ENCODE measurements at regions not wholly inside any gene's neighbourhood (a gene's known extent, or its start where the extent isn't known, plus 50 kb on each side); places are given as distances from the start of the nearest gene placed in this dataset.

DNA sequence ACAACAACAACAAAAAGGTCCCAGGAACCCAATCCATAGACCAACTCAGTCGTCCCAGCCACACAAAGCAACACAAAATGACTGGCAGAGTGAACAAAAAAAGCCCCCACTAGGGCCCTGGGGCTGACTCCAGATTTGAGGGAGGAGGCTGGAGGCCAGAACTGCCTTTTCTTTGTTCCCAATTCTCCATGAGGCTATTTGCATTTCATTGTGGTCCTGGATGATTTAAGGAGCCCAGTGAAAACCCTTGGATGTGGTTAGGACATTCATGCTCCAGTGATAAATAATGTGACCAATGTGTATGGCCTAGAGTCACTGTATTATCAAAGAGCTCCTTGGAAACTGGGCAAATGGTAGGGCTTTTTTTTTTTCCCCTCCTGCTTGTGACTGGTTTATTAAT is 192.9 kb downstream of the NUAK1 start:
- TF ChIP-seq, protein P1, sequence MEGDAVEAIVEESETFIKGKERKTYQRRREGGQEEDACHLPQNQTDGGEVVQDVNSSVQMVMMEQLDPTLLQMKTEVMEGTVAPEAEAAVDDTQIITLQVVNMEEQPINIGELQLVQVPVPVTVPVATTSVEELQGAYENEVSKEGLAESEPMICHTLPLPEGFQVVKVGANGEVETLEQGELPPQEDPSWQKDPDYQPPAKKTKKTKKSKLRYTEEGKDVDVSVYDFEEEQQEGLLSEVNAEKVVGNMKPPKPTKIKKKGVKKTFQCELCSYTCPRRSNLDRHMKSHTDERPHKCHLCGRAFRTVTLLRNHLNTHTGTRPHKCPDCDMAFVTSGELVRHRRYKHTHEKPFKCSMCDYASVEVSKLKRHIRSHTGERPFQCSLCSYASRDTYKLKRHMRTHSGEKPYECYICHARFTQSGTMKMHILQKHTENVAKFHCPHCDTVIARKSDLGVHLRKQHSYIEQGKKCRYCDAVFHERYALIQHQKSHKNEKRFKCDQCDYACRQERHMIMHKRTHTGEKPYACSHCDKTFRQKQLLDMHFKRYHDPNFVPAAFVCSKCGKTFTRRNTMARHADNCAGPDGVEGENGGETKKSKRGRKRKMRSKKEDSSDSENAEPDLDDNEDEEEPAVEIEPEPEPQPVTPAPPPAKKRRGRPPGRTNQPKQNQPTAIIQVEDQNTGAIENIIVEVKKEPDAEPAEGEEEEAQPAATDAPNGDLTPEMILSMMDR (conservative IDR thresholded peaks at IDR 0.05; ENCODE audit: low read depth, low read length) = no peak
- H3K4me3 ChIP-seq (ENCODE audit: low read depth, low read length) = no peak overlapping the region
- no peak for DNase-seq (ENCODE audit: low read depth)

DNA sequence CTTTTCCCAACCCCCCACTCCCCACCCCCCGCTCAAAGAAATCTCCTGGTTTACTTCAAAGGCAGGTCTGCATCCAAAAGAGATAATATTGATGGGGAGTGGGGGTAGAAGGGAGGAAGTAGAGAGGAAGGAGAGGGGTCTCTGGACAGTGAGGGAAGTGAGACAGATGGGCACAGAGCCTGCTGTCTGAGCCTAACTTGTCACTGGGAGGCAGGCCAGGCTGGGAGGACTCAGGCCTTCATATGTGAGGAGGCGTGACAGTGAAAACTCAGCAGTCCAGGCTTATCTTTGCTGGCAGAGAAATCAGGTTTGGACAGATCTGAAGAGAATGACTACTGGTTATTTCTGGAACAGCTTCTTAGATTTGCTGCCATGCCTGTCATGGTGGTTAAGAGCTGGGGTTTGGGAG is 192.3 kb downstream of the NUAK1 start:
- DNase-seq (ENCODE audit: low read depth) = no peak
- no peak overlapping the region for H3K4me3 ChIP-seq (ENCODE audit: low read depth, low read length)
- TF ChIP-seq, protein P1 (conservative IDR thresholded peaks at IDR 0.05; ENCODE audit: low read depth, low read length) = no peak

DNA sequence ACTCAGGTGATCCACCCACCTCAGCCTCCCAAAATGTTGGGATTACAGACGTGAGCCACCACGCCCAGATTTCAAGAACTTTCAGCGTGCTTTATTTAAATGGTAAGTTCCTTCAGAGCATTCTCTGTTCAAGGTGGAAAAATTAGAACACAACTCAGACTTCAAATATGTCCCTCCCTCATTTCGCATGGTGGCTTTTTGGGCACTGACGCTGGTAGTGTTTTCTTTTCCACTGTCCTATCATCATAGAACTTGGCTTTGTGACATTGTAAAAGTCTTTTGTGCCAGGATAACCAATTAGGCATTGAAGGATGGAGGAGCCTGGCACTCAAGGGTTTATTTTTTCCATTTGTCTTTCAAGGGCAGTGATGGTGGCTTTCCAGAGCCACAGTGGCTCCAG is 190.8 kb downstream of the NUAK1 start:
- TF ChIP-seq, protein P1 (conservative IDR thresholded peaks at IDR 0.05; ENCODE audit: low read depth, low read length) = no peak
- no peak overlapping the region for H3K4me3 ChIP-seq (ENCODE audit: low read depth, low read length)
- no peak for DNase-seq (ENCODE audit: low read depth)

DNA sequence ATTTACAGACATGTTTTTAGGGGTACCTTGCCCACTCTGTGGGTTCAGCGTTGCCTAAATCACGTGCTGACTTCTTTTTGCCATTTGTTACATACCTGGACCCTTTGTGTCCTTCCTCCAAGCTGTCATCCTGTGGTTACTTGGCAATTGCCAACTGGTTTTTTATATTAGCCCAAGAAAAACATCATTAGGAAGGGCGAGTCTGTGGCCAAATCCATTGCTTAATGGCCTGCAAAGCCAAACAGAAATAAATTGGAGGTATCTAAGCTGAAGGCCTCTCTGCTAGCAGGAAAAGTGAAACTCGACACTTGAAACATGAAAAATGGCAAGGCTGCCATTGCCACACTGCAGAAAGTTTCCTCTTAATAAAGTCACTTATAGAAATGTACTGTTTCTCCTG is 190.4 kb downstream of the NUAK1 start:
- TF ChIP-seq, protein P1 (conservative IDR thresholded peaks at IDR 0.05; ENCODE audit: low read depth, low read length) = no peak
- no peak for DNase-seq (ENCODE audit: low read depth)
- H3K4me3 ChIP-seq (ENCODE audit: low read depth, low read length) = no peak overlapping the region

DNA sequence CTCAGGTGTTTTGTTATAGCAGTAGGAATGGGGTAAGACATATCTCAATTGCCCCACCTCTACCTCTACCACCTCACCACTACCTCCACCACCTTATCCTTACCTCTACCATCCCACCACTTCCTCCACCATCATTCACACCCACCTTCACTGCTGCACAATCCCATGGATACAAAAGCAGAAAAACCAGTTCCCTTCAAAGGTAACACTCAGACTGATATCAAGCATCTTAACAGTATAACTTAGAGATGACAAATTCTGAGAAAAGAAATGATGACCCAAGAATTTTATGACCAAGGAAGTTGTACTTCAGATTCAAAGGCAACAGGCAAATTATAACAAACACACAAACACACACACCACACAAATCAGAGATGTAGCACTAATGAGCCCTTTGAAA is 189.4 kb downstream of the NUAK1 start:
- no peak for DNase-seq (ENCODE audit: low read depth)
- TF ChIP-seq, protein P1 (conservative IDR thresholded peaks at IDR 0.05; ENCODE audit: low read depth, low read length) = no peak
- no peak overlapping the region for H3K4me3 ChIP-seq (ENCODE audit: low read depth, low read length)

DNA sequence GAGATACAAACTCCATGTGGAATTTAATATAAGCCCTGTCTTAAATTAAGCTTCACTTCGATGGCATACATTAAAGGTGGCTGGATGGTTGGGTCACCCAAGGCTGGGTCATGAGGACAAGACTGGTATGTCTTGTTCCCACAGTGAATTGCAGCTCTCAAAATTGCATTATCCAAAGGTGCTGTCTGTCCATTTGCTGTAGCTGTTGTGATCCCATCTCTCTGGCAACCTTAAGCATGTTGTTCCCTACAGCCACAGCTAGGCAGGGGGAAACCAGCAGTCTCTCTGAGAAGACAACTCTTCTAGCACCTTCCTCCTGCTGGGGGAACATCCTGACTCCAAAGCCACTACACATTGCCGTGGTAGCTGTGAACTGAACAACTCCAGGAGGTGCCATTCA is 187.0 kb downstream of the NUAK1 start:
- no peak overlapping the region for H3K4me3 ChIP-seq (ENCODE audit: low read depth, low read length)
- DNase-seq (ENCODE audit: low read depth) = no peak
- TF ChIP-seq, protein P1 (conservative IDR thresholded peaks at IDR 0.05; ENCODE audit: low read depth, low read length) = no peak
